ENCODE measurements at regions not wholly inside any gene's neighbourhood (a gene's known extent, or its start where the extent isn't known, plus 50 kb on each side); places are given as distances from the start of the nearest gene placed in this dataset.

- DNase-seq, result no peak
These were observed 353.9 kb upstream of the THBS1 start for GRCh38 chr15:39227001-39227400.

GRCh38 chr15:39228889-39229288 lies 352.0 kb upstream of the THBS1 start:
- DNase-seq, result no peak

- no peak for DNase-seq
These were observed 350.5 kb upstream of the THBS1 start for GRCh38 chr15:39230205-39230907.

GRCh38 chr15:39230908-39231285 lies 350.0 kb upstream of the THBS1 start:
- no peak for DNase-seq

- no peak for DNase-seq
These were observed 348.4 kb upstream of the THBS1 start for GRCh38 chr15:39232512-39232911.

- DNase-seq, result no peak
These were observed 345.6 kb upstream of the THBS1 start for GRCh38 chr15:39235084-39235795.

GRCh38 chr15:39236375-39236774 lies 344.5 kb upstream of the THBS1 start:
- DNase-seq, result no peak

- DNase-seq, result no peak
These were observed 342.4 kb upstream of the THBS1 start for GRCh38 chr15:39238443-39238842.

- no peak for DNase-seq
These were observed 341.3 kb upstream of the THBS1 start for GRCh38 chr15:39239562-39239961.

GRCh38 chr15:39242345-39242744 lies 338.5 kb upstream of the THBS1 start:
- no peak for DNase-seq

GRCh38 chr15:39243396-39243795 lies 337.5 kb upstream of the THBS1 start:
- DNase-seq, result no peak

- DNase-seq, result no peak
These were observed 336.1 kb upstream of the THBS1 start for GRCh38 chr15:39244776-39245175.

- DNase-seq, result no peak
These were observed 334.4 kb upstream of the THBS1 start for GRCh38 chr15:39246523-39246922.

GRCh38 chr15:39247574-39247973 lies 333.3 kb upstream of the THBS1 start:
- no peak for DNase-seq

GRCh38 chr15:39248204-39248603 lies 332.7 kb upstream of the THBS1 start:
- DNase-seq, result no peak

GRCh38 chr15:39250001-39250400 lies 330.9 kb upstream of the THBS1 start:
- no peak for DNase-seq

GRCh38 chr15:39250460-39251186 lies 330.3 kb upstream of the THBS1 start:
- no peak for DNase-seq

GRCh38 chr15:39251413-39252133 lies 329.3 kb upstream of the THBS1 start:
- DNase-seq, result no peak

GRCh38 chr15:39252134-39252470 lies 328.8 kb upstream of the THBS1 start:
- DNase-seq, result no peak

GRCh38 chr15:39253552-39253951 lies 327.3 kb upstream of the THBS1 start:
- DNase-seq, result no peak

GRCh38 chr15:39254181-39254580 lies 326.7 kb upstream of the THBS1 start:
- no peak for DNase-seq

- DNase-seq, result no peak
These were observed 325.1 kb upstream of the THBS1 start for GRCh38 chr15:39255760-39256159.

GRCh38 chr15:39260391-39260790 lies 320.5 kb upstream of the THBS1 start:
- DNase-seq, result no peak

- DNase-seq, result no peak
These were observed 320.1 kb upstream of the THBS1 start for GRCh38 chr15:39260791-39261190.
